HG03135 (cell line): ENCODE measurements at regions not wholly inside any gene's neighbourhood (a gene's known extent, or its start where the extent isn't known, plus 50 kb on each side); places are given as distances from the start of the nearest gene placed in this dataset.

ENCODE experiments used
- ATAC-seq: cut with Tn5 transposase; IDR thresholded peaks from one replicate; pipeline ENCODE4 v1.9.1; 2021; ENCODE audit warnings: mild to moderate bottlenecking, moderate library complexity; ENCODE audit not compliant: unreplicated experiment

DNA sequence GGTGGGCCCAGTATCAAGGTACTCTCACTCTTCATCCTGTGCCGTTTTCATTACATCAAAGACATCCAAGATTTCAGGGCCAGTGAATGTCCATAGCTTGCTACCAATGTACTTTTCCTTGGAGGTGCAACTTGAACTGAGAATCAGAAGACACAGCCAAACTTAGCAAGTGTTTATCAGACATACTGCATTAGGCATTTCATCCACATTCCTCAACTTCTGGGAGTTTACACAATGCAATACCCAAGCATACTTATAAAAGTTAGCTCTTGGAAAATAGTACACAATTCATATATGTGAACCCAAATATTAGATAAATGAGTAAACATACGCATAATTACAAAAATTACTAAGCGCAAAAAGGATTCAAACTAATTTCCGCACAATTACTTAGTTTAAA lies 216.3 kb upstream of the RHOBTB1 start:
- no peak for ATAC-seq

DNA sequence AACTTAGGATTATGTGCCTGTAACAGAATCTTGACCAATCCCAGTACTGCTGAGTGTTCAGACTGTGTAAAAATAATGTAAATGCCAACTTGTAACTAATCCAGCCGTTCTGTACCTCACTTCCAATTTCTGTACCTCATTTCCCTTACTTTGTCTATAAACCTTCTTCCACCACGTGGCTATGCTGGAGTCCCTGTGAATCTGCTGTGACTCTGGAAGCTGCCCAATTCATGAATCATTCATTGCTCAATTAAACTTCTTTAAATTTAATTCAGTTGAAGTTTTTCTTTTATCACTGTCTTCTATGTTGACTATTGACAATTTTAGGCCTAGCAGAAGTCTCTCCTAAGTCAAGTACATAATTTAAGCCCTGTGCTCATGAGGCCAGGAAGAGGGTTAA lies 215.3 kb upstream of the RHOBTB1 start:
- ATAC-seq: no peak

DNA sequence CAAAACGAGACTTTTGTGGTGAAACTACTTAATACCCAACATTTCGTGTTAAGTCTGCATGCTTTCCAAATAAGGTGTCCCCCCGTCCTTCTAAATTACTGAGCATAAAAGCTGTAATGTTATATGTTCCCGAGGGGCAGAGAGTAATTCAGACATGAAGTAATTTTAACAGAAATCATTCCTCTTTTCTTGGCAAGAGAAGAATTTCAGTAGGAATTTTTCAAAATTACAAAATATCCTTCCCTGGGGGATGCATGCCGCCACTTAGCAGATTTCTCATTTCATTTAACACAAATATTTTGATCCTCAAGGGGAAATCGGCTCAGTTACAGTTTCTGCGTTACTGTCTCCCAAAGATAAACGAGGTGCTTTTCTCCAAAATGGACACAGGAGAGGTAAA lies 213.2 kb upstream of the RHOBTB1 start:
- no peak for ATAC-seq

DNA sequence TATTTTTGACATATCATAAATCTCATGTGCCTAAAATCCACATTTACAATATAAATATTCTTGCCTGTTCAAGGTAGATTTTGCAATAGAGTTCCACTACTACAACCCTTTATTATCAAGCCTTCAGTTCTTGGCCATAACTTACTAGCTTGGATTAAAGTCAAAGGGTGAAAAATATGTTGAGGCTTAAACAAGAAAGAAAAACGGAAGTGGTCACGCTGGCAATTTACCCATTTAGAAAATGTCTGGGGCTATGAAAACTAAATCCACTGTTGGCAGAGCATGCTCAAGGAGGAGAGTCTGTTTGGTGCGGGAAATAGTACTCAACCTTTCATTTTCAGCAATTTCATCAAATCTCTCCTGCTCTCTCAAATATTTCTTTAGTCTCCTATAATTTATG lies 209.8 kb upstream of the RHOBTB1 start:
- ATAC-seq: no peak

DNA sequence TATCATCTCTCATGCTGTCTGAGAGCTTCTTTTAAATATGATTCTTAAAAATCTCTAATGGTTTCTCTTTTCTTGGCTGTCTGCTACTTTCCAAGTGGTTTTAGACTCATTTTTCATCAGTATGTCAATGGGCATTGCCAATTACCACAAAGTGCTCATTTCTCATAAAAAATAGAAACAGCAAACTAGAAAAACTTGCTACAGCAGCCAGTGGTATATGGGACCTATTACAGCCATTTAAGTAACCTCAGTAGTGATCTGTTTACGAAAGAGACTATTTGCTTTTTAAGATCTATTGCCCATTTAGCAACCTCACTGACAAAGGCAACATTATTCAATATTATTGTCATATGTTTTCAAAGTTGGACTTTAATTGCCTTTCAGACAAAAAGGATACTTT lies 207.1 kb upstream of the RHOBTB1 start:
- no peak for ATAC-seq

DNA sequence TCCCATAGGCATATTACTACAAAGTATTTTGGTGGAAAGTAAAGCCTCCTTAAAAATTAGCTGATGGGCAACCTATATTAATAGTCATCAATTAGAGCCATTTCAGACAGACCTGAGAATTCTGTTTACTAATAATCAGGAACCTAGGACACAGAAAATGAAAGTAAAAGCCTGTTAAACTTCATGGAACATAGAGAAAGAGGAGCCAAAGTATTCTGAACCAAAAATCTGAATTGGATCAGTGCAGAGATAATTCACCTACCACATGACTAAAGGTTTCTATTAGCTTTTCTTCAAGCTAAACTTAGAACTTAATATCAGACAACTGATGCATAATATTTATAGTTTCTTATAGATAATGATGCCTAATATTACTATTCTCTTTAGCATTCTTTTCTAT lies 204.5 kb upstream of the RHOBTB1 start:
- no peak for ATAC-seq

DNA sequence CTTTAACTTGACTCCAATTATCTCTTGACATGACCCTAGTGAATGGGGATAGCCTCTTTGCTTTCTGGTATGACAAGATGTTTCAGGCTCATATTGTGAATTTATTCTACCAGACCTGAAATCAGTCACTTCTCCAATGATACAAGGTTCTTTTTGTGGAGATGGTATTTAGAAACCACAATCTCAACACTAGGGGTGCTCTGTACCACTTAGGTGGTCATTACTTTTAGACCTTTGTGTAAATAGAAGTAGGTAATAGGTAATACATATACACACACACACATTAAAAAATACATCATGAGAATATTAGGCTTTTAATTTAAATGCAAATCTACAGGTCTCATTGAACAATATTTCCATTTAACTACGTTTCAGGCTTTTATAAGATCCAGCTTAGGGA lies 199.0 kb upstream of the RHOBTB1 start:
- ATAC-seq: no peak

DNA sequence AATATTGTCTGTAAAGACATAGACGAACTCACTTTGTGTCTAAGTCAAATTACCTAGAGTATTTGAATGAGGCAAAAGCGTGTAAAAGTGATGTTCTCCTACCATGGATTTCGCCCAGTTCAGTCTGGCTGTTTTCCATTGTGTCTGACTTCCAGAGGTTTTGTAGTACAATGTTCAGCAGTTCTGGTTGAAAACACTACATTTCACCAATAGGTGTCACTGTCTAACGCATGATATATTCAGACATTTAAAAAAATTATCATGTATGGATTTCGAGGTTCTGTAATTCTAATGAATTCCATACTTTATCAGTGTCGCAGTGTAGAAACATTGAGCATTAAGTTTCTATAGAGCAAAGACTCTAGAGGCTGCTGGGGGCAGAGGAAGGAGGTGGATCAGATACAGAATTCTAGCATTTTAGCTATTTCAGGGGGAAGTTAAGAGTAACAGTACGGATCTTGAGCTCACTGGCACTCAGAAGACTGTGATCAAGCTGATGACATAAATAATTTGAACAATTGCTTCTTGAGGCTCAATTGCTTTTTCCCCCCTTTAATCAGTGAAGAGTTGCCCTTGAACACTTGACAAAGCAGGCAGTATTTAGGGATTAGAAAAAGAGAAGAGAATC lies 196.9 kb upstream of the RHOBTB1 start:
- ATAC-seq: no peak

DNA sequence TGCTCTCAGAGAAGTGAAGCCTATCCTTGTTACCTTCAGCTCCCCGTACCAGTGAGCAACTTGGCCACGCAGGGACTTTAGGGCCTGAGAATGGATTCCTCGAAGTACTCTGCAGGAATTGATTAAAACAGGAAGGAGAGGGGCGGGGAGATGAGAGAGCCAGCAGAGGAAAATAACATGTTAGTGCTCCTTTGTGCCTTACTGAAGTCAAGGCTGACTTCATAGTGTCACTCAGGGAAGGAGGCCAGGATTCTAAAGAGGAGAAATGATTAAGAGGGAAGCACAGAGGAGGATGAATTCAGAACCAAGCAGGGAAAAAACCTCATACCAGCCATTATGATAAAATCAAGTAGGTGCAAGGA lies 195.6 kb upstream of the RHOBTB1 start:
- no peak for ATAC-seq

DNA sequence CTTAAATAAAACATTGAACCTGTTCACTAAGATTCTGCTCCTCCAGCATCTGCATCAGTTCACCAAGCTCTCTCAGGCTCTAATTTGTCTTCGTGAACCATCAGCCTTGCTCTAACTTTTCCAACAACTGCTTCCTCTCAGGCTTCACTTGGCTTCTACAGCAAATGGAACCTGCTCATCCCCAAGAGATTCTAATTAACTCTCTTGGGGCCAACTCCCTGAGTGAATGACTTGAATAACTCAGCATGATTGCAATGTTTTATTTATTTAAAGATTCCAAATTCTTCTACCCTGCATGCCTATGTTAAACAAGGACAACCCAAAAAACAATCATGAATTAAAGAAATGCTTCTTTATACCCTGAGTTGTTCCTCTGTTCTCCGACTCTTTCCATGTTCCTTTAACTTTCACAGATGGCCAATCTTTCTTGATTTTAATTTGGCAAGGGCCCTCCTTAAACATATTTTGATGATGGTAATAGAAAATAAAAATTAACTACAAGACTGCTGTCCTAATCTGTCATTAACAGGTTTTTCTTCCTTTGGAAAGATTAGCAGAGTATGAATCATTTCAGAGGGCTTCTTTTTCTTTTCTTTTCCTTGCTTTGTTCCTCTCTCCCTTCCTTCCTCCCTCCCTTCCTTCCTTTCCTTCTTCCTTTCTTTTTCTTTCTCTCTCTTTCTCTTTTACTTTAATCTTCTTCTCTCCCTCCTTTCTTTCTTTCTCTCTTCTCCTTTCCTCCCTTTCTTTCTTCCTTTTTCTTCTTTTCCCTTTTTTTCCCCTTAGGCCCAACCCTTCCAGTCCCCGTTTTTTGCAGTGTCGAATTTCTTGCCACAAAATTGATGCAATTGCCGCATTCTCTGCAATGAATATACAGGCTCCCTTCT lies 195.0 kb upstream of the RHOBTB1 start:
- ATAC-seq: no peak

DNA sequence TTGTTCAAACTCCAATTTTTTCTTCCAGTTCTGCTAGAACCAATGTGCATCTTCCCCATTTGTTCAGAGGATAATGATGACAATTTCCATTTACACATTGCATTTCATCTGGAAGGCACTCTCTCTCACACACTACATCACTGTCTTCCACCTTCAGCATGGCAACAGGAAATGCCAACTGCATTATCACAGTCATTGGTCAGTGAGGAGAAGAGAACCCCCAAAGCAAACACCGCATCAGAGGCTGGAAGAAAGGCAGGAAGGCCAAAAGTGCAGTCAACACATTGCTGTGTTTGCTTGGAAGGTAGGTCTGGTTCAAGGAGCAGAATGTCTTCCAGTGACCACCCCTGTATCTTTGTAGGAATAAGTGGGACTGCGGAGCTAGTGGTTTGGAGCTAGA lies 192.2 kb upstream of the RHOBTB1 start:
- ATAC-seq: no peak

DNA sequence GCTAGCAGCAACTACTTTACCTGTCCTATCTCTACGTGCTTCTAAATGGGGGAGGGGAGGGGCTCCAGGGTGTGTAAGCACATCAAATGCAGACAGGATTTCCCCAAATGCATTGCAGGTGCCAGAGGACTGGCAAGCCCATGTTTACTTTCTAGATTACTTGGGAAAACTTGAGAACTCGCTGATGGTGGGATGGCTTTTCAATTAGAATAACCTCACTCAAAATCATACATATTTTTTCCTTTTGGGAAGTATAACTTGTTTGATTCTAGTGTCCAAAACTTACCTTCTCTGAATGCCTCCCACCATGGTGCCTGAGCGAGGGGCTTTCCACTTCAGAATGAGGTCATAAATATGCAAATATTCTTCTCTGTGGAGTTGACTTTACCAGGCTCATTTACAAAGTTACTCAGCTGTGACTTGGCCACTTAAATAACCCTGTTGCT lies 191.3 kb upstream of the RHOBTB1 start:
- ATAC-seq: peak; percentile 92

DNA sequence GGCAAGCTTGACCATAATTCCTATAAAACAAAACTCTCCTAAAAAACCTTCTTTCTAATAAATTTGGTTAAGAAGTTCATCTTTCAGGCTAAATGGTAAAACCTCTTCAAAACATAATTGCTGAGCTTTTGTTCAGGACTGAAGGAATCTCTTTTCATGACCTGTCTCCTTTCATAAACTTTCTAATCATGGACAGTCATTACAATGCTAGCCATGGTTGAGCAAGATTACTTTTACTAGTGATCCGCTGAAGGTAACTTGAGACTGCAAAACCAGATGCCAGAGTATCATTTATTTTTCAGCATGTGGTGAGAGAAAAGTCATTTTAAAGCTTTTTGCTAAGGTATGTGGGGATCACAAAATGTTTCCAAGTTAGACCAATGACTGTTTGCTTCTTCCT lies 186.4 kb upstream of the RHOBTB1 start:
- ATAC-seq: no peak

DNA sequence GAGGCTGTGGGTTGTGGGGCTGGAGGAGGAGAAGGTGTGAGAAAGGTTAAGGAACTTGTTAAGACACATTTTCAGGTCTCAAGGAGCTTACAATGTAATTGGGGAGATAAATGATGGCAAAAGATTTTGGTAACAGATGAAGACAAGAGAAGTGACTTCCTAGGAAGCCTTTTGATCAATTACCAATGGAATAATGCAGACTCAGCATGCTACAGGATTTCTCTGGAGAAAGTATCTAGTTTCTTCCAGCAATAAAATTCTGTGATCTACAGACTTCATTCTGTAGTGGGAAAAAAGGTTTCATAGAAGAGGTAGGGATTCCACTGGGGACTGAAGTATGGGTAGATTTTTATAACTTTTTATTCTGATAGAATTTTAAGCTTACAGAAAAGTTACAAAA lies 184.2 kb upstream of the RHOBTB1 start:
- no peak for ATAC-seq

DNA sequence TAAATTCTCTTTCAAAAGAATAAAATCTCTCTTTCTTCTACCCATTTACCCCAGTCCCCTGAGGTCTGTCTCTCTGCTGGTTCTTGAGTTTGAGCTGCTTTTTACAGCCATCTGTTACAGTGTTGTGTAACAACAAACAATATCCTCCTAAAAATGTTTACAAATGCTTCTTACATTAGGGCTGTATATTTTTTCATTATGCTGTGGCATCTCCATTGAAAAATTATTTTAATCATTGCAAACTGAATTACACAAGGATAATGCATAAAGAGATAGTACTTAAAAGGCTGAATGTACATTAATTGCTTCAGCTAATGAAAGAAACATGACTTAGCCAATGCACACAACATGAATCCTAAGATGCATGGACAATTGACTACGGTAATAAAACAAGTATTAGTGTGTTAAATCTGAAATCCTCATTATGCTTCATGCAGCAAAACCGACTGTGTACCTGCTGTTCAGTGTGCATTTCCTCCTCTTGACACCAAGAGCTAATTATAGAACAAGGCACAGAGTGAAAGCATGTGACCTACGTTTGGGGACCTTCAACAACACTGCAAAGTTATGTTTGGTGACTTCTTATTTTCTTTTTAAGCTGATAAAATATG lies 181.7 kb upstream of the RHOBTB1 start:
- peak; percentile 75 for ATAC-seq

DNA sequence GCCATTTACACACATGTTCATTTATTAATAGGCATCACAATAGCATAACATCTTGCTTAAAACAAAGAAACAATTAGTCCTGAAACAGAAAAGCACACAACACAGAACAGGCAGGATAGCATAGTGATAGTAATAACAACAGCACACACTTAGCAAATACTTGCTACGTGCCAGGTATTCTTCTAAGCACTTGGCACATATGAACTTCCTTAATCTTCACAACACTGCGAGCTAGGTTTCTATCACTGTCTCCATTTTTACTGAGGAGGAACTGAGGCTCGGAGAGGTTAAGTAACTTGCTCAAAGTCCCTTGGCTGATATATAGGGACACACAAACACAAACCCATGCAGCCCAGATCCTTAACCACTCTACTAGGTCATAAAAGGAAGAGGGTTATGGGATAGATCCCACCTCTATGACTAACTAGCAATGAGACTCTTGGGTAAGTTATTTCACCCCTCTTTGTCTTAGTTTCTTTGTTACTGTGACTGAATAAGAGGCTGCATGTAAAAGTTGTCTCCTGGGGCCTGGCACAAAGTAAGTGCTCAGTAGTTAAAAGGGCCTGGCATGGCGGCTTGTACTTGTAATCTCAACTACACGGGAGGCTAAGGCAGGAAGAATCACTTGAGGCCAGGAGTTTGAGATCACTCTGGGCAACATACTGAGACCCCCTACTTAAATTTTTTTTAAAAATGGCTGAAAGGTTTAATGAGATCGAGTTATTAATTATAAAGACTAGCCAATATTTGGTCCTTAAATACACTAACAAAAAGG lies 181.0 kb upstream of the RHOBTB1 start:
- no peak for ATAC-seq

DNA sequence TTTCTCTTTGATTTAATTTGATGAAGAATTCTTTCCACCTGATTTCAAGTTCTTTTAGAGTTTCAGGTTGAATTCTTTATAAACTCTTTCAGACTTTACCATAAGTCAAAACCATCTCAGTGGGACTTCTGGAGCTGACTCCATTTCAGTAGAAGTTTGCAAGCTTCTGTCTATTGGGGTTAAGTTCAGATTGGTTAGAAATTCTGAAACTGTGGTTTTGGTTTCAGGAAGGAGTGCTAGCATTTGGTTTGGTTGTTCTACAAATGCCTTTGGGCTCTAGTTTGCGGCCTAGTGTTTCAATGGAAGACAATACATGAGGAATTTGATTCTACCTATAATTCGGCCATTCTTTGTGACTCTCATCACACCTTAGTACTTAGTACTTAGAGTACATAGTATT lies 176.8 kb upstream of the RHOBTB1 start:
- no peak for ATAC-seq

DNA sequence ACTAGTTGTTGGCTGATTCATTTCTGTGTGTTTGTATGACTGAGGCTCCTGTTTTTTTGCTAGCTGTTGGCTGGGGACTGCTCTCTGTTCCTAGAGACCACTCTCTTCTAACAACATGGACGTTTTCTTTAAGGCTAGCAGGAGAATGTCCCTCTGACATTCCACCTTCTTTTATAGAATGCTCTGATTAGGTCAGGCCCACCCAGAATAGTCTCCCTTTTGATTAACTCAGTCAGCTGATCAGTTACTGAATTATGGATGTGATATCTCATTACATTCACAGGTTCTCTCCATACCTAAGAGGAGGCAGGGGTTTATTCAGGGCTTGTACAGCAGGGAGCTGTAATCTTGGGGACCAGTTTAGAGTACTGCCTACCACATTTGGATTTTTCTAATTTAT lies 175.6 kb upstream of the RHOBTB1 start:
- ATAC-seq: no peak

DNA sequence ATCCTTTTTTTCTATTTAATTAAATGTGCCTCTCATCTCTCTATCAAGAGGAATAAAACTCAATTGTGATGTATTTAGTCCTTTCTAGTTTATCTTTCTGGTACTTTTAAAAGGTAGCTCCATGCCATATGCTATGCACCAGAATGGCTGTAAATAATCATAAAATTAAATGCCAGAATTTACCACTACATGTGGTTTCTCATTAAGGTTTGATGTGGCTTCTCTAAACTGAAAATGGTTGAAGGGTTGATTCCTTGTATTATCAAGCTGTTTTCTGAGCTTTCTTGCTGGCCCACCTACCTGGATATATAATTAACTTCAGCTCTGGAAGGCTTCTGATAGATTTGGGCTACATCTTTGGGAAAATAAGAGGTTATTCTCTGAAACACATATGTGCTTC lies 171.9 kb upstream of the RHOBTB1 start:
- ATAC-seq: no peak

DNA sequence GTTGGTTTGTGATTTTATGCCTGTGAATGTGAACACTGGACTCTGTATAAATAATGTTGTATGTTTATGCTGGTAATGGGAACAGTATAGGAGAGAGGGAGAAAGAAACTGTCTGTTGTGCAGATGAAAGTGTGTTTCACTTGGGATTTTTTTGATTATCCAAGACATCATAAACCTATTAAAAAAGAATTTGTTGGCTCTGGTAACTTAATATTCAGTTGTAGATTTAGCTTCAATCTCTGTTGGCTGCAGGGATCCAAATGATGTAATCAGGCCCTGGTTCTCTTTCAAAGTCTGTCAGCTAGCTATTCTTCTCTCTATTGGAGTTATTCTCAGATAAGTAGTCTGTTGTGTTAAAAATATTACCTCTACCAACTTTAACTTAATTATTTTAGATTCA lies 168.8 kb upstream of the RHOBTB1 start:
- no peak for ATAC-seq

DNA sequence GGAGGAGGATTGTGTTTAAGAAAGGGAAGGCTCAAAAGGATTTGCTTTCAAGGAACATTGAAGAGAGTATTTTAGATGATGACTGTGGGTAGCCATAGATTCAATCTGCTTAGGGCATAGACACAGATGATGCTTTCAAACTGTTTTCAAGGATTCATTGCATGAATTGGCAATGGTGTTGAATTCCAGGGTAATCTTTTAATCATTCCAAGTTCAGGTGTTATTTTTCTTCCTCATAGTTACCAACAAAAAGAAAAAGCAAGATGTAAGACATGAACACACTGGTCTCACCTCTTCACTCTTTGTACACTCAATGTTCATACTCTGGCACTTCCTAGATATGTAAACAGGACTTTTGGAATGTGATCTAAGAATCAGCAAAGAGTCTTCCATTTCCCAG lies 167.0 kb upstream of the RHOBTB1 start:
- no peak for ATAC-seq
